ENCODE measurements at regions not wholly inside any gene's neighbourhood (a gene's known extent, or its start where the extent isn't known, plus 50 kb on each side); places are given as distances from the start of the nearest gene placed in this dataset.

- no peak for DNase-seq (ENCODE audit: low spot score)
Observed at GRCh38 chr5:167754501-167755021, 536.9 kb upstream of the WWC1 start.

DNA sequence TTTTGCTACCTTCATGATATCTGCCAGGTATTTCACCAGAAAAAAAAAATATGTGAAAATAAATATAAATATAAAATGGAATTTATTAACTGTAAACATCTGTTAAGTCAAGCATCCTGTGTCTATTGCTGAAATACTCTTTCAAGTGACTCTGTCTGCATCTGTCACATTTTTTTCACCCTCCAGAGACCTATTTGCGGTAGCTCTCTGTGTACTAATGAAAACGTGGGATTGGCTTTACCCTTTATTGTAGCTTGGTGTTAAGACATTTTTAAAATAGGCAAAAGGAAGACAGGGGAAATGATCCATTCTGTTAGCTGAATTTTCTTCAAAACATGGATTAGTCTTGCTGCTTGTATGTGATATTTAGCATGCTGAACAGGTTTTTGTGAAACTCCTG is 536.0 kb upstream of the WWC1 start:
- DNase-seq (ENCODE audit: low spot score), result no peak

- no peak for DNase-seq (ENCODE audit: low spot score)
Observed at GRCh38 chr5:167759057-167759821, 532.2 kb upstream of the WWC1 start.

DNA sequence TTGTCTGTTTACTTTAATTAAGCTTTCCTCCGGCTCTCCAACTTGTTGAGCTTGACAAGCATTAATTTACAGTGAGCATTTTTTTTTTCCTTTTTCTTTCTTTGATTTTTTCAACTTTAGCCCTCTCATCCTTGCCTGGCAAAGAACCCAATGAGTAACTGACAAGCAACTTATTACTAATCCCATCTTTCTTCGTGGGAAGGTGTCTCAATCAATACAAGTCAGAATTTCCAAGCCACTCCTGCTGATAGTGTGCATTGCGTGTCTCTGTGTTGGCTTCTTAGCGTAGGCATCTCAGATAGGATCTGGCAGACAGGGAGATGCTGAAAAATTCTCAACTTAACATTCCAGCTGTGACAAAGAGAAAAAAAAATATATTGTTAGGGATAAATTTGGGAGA is 527.7 kb upstream of the WWC1 start:
- no peak for DNase-seq (ENCODE audit: low spot score)

DNA sequence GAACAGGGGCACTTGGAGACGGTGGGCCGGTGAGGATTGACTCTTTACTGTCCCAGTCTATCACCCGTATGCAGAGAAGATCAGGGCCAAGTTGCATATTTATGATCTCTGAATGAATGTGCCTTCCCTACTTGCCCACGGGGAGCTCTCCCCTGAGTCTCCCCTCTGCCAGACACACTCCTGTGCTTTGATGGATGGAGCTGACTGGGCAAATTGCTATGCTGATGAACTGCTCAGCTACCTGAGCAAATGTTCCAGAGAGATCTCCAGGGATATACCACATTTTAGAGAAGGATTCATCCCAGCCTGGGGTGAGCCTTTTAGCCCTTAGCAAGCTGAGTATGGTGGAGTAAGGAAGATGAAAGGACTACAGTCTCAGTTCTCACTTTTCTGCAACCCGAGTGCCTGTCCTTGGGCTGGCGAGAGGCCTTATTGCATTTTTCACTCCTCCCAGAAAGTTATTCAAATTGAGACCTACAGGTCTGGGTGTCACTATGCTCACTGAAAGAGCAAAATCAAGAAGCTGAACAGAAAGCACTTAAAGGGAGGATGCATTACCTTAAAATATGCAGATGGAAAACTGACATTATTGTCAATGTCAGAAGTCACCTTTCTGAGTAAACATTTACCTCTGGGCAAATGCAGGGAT is 526.7 kb upstream of the WWC1 start:
- DNase-seq (ENCODE audit: low spot score), result no peak

DNA sequence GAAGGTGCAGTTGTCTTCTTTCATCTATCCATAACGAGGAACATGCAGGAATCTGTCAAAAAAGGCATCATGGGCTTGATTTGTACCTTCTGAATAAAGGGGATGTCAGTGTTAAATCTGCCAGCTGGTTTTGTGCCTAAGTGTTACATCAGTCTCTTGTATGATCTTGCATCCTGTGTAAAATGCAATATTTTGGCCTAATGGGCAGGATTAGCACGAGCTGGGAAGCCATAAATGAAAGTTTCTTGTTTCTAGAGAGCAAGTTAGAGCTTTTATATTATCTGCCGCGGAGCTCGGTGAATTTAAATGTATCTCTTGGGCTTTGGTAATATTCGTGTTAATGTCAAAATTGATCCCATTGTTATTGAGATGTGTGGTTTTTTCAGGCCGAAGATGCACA is 526.1 kb upstream of the WWC1 start:
- DNase-seq (ENCODE audit: low spot score), result no peak

GRCh38 chr5:167766957-167767356 is 524.5 kb upstream of the WWC1 start:
- no peak for DNase-seq (ENCODE audit: low spot score)

DNA sequence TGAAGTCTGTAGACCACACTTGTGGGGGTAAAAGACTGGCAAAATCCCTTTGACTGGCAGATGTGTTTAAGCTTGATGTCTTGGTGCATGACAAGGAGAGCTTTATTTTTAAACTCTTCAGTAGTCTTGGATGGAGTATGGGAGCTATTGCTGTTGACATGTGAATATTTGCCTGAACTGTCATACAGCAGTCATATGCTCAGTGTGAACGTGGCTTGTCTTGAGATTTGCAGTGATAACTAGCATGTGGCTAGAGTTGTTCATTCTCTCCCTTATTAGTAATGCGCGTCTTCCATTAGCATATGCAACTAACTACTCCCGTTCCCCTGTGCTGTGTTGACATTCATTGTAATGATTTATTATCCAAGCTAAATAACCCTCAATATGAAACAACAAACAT is 523.6 kb upstream of the WWC1 start:
- DNase-seq (ENCODE audit: low spot score), result no peak

DNA sequence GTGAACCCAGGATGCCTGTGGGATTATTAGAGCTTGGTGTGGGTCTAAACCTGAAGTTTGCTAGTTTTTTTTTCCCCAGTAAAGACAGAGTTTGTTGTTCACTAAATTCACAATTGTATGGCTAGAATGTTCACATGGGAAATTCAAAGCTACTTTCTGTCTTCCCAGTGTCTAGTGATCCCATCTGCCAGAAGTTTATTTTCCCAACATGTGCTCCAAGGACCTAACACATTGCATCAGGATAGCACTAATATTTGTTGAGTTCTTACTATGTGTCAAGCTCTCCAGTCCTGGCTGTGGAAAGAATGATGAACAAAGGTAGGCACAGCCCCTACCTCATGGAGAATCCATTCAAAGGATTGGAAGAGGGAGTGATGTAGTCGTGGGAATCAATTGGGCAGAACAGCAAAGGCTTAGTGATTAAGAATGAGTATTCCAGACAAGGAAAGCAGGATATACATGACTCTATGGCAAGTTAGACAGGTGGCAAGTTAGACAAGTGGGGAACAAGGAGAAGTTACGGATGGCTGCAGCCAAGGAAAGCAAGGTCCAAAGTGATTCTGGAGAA is 521.5 kb upstream of the WWC1 start:
- no peak for DNase-seq (ENCODE audit: low spot score)

GRCh38 chr5:167770461-167770860 is 521.0 kb upstream of the WWC1 start:
- no peak for DNase-seq (ENCODE audit: low spot score)

DNA sequence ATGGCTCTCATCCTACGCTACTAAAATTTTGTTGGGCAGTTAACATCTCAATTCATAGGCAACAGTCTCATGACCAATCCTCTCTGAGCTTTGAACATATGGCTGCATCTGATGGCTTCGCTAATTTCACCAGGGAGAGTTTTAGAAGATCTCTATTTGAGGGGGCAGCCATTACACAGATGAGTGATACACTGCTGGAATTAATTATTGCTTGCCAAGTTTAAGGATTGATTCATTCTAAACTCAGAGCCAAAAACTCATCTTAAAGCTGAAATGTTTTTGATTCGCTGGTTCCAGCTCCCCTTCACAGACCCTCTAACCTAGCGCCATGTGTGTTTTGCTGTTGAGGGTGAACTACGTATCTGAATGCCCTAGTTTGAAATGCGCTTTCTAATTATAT is 519.9 kb upstream of the WWC1 start:
- no peak for DNase-seq (ENCODE audit: low spot score)

- no peak for DNase-seq (ENCODE audit: low spot score)
Observed at GRCh38 chr5:167773668-167774301, 517.7 kb upstream of the WWC1 start.

DNA sequence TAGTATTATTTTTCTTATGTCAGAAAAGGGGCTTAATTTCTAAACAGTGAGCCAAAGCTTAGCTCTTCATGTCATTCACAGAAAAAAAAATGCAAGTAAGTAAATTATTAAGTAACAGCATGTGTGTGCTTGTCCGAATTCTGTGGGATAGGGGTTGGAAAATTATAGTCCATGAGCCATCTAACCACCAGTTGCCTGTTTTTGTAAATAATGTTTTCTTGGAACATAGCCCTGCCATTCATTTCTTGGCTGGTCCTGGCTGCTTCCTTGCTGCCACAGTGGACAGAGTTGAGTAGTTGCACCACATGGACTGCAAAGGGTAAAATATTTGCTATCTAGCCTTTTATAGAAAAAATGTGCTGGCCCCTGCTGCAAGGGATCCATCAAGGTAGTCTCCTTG is 513.7 kb upstream of the WWC1 start:
- no peak for DNase-seq (ENCODE audit: low spot score)

DNA sequence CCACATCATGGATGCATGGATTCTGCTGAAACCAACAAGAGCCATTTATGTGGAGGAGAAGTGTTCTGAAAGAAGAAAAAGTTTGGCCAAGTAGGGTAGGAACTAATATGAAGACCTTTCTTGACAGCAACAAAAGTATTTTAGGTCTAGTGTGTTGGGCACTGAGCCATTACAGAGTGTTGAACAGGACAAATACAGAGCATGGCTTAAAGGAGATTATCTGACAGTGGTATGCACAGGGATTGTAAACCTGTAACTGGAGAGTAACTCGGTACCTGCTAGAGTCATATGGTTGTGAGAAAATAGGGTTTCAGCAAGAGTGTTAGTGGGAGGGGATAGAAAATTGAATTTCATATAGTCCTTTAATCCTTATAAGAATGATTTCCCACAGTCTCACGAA is 513.2 kb upstream of the WWC1 start:
- no peak for DNase-seq (ENCODE audit: low spot score)

DNA sequence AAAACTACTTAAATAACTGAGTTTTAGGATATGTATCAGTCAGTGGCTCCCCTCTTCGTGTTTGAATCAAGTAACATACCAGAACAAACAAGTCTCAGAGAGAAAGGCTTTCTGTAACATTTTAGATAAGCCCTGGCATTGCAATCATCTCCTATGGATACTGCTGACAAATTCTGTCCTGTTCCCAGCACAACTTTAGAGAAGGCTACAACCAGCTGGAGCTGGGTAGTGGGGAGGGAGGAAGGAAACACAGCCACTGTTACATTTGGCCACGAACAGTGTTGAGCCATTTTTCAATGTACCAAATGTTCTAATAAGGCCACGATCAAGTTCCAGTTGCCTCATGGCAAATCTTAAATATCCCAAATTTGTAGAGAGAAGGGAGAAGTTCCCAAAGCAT is 511.8 kb upstream of the WWC1 start:
- DNase-seq (ENCODE audit: low spot score), result no peak

DNA sequence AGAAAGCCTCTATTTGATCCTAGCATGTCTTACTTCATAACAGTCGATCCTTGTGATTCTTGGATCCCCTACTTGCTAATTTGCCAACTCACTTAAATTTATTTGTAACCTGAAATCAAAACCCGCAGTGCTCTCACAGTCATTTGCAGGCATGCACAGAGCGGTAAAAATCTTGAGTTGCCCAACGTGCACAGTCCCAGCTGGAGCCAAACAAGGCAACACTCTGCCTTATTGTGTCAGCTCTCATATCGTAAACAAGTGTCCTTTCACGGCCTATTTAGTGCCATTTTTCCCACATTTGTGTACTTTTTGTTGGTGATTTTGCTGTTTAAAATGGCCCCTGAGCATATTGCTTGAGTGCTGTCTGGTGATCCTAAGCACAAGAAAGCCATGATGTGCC is 511.3 kb upstream of the WWC1 start:
- no peak for DNase-seq (ENCODE audit: low spot score)

DNA sequence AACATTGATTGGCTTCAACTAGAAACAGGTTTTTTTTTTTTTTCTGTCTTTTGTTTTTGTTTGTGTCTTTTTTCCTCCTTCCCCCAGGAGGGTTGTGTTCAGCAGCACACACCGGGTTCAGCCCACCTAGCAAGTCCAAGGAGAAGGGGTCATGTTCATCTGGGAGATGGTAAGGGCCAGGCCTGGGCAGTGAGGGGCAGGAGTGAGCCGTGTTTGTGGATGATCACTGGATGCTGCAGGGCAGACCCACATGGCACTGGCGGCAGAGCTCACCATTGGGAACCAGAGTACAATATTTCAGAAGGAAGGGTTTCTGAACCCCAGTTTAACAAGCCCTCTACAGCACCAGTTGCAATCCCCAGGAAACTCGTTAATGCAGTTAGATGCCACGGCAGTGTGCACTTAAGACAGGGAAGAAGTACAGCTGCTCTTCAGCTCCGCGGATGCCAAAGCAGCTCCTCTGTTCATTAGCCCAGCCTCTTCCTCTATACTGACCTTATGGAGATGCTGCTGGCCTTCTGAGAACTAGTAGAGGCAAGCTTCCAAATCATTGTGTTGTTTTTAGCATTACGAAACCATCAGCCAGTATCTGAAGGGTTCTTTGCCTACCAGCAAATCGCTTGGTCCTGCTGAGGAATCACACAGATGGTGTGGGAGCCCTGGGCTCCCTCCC is 508.2 kb upstream of the WWC1 start:
- DNase-seq (ENCODE audit: low spot score), result no peak

- DNase-seq (ENCODE audit: low spot score), result no peak
Observed at GRCh38 chr5:167785106-167785505, 506.3 kb upstream of the WWC1 start.

DNA sequence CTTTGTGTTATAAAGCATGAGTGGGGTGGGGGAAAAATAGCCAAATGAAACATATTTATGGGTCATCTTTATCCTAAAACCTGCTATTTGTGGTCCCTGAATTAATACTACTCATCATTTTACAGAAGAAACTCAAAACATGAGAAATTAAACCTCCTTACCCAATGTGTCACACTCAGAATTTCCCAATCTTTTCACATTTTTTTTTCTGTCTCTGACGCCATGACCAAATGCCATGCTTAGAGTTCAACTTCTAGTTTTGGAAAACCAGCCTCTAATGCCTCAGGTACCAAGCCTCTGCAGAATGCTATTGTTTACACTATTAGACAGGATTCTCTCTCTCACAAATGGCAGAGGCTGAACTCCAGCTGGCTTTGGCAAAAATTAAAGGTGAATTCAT is 505.5 kb upstream of the WWC1 start:
- DNase-seq (ENCODE audit: low spot score), result no peak

DNA sequence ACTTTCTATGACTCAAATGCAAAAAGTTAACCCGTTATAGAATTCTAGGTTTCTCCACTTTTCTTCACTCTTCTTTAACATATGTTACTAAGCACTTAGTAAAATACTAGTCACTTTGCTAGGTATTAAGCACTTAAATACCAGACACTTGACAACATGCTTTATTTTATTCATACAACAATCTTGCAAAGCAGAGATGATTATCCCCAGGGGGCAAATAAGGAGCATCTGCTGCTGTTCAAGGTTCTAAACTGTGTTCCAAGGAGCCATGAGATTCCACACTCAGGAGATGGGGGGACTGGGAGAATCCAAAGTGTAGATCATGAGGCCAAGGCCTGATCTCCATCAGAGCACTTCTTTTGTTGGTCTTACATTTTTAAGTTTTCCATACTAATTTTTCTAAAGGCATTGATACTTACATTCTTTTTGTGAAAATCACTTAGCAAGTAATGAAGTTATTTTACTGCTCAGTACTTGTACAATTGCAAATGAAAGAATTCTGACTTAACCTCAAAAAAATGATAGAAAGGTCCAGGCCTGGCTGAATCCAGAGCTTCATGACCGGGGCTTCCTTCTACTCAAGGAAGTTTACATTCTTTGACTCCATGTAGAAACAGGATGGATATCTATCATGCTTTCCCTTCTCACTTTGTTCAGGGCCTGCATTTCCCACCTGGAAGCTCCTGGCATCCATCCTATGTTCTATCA is 504.4 kb upstream of the WWC1 start:
- no peak for DNase-seq (ENCODE audit: low spot score)

DNA sequence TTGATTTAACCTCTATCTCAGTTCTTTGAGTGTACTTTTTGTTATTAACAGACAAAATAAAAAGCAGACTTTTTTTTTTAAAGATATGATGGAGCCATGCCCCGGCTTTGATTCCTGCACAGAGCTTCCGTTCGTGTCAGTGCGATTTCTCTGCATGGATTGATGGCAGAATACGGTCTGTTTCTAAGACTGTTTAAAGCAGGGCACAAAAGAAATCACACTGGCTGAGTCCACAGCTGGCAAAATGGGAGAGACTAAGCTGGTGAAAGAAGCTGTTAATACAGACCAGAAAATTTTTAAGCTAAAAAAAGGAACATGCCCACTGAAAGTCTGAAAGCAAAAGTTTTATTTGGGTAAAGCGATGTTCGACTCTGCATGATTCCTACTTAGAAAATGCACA is 501.4 kb upstream of the WWC1 start:
- no peak for DNase-seq (ENCODE audit: low spot score)

All from RKO (cell line).